Testis (tissue), 2 donors: ENCODE measurements at regions not wholly inside any gene's neighbourhood (a gene's known extent, or its start where the extent isn't known, plus 50 kb on each side); places are given as distances from the start of the nearest gene placed in this dataset.

ENCODE experiments used
- CTCF ChIP-seq, 3 experiments: fragments of 450-650 bp in 2 of 3; fragments of 200-600 bp in 1 of 3; sonication (generic) in 1 of 3; IDR thresholded peaks; one replicate each; pipeline ENCODE4 v1.5.1; 2016 to 2019; ENCODE audit warnings: antibody characterized with exemption in 3 of 3, mild to moderate bottlenecking in 2 of 3, moderate library complexity in 1 of 3
- POLR2A ChIP-seq: fragments of 450-650 bp; IDR thresholded peaks from one replicate; pipeline ENCODE4 v1.6.1; 2017; ENCODE audit warnings: antibody characterized with exemption, mild to moderate bottlenecking, moderate library complexity

- TF ChIP-seq POLR2A (no peak), CTCF (IDR thresholded peaks at IDR 0.05) (no peak)
Measured at GRCh38 chr20:63091901-63092659, 85.3 kb upstream of the BHLHE23 start.
